ENCODE measurements at regions not wholly inside any gene's neighbourhood (a gene's known extent, or its start where the extent isn't known, plus 50 kb on each side); places are given as distances from the start of the nearest gene placed in this dataset.
A peak's percentile ranks its signal among the peaks of the same experiment; 100 is the strongest.

GRCh38 chr11:57124917-57125316 lies 56.8 kb upstream of the LRRC55 start:
- WGBS, 2 donors: 45 to 86% methylated on average over 4 of the region's 4 CpGs
- DNase-seq: no peak
- Histone ChIP-seq H3K36me3 (no peaks in the 10 kb centered on the region), H3K4me1 (no peaks in the 10 kb centered on the region), H3K9me3 (no peaks in the 10 kb centered on the region), H3K27ac (no peak overlapping the region), H3K4me3 (no peak overlapping the region), H3K27me3 (no peaks in the 10 kb centered on the region)
- intact Hi-C loops (cut with DNase I): loop anchor here (10.0 kb wide), 1 partner anchor 280 kb away; no protein-coding TSS in a partner anchor
- TF ChIP-seq POLR2A (IDR thresholded peaks at IDR 0.05) (no peak), EP300 (IDR thresholded peaks at IDR 0.05) (no peak), POLR2AphosphoS5 (IDR thresholded peaks at IDR 0.05) (no peak), CTCF (IDR thresholded peaks at IDR 0.05) (no peak)

GRCh38 chr11:57126766-57127400 lies 54.9 kb upstream of the LRRC55 start:
- Histone ChIP-seq H3K27ac (no peak overlapping the region), H3K4me1 (no peaks in the 10 kb centered on the region), H3K9me3 (no peaks in the 10 kb centered on the region), H3K4me3 (no peak overlapping the region), H3K36me3 (no peaks in the 10 kb centered on the region), H3K27me3 (no peaks in the 10 kb centered on the region)
- 94% methylated on average over 3 of the region's 3 CpGs for WGBS, 2 donors
- no peak for TF ChIP-seq POLR2AphosphoS5 (IDR thresholded peaks at IDR 0.05)
- TF ChIP-seq EP300 (IDR thresholded peaks at IDR 0.05): no peak
- no peak for TF ChIP-seq CTCF (IDR thresholded peaks at IDR 0.05)
- TF ChIP-seq POLR2A (IDR thresholded peaks at IDR 0.05): no peak
- intact Hi-C loops (cut with DNase I): loop anchor here (10.0 kb wide), 1 partner anchor 282 kb away; no protein-coding TSS in a partner anchor
- DNase-seq: no peak

- 73 to 76% methylated on average over 8 of the region's 8 CpGs for WGBS, 2 donors
- TF ChIP-seq CTCF (IDR thresholded peaks at IDR 0.05) (peak; percentile 16 to 68 (median 46)), POLR2A (IDR thresholded peaks at IDR 0.05) (no peak), POLR2AphosphoS5 (IDR thresholded peaks at IDR 0.05) (no peak), EP300 (IDR thresholded peaks at IDR 0.05) (no peak)
- H3K27me3 ChIP-seq: no peaks in the 10 kb centered on the region
- no peak overlapping the region for H3K4me3 ChIP-seq
- no peaks in the 10 kb centered on the region for H3K36me3 ChIP-seq
- no peak for DNase-seq
- no peaks in the 10 kb centered on the region for H3K9me3 ChIP-seq
- no peaks in the 10 kb centered on the region for H3K4me1 ChIP-seq
- intact Hi-C loops (cut with DNase I): loop anchor here (2.0 kb wide), 1 partner anchor 118 kb away; no protein-coding TSS in a partner anchor
- H3K27ac ChIP-seq: no peak overlapping the region
Measured at GRCh38 chr11:57131080-57131790, 50.5 kb upstream of the LRRC55 start.

All from sigmoid colon (tissue), 6 donors.